IMR-90 (cell line): ENCODE measurements at regions not wholly inside any gene's neighbourhood (a gene's known extent, or its start where the extent isn't known, plus 50 kb on each side); places are given as distances from the start of the nearest gene placed in this dataset.

Experiments used
- ATAC-seq: fragments of 200-7000 bp; cut with Tn5 transposase; 2 replicates; pipeline ENCODE4 v1.9.1; 2020; ENCODE audit warnings: low read depth, mild to moderate bottlenecking, moderate library complexity
- BruUV-seq: library from RNA; stranded (reverse); fragments of 400-500 nt; replicated peaks from 2 replicates; lab custom pipeline; 2021; lab: Mats Ljungman, UMichigan
- CTCF ChIA-PET: fragments of 300-600 bp; formaldehyde crosslinking; extraction: SDS; loops from one replicate; lab custom pipeline; 2021; ENCODE audit warnings: antibody characterized with exemption; lab: Yijun Ruan, JAX
- POLR2A ChIA-PET: fragments of 300-600 bp; sonication (Branson Sonifier 250); formaldehyde crosslinking; loops from one replicate; lab custom pipeline; 2022; ENCODE audit warnings: antibody characterized with exemption; ENCODE audit not compliant: unreplicated experiment; lab: Charles Lee
- DNase-seq: peaks from one replicate; pipeline ENCODE4 v3.0.0; 2013
- H2AFZ ChIP-seq: replicated peaks from 2 replicates; pipeline ENCODE3; 2013; ENCODE audit warnings: low read length, mild to moderate bottlenecking; ENCODE audit not compliant: poor library complexity
- H2AK5ac ChIP-seq: 2 replicates; pipeline ENCODE4 v1.6.1; 2013; ENCODE audit warnings: low read depth, low read length, inconsistent platforms
- H2AK9ac ChIP-seq: replicated peaks from 2 replicates; pipeline ENCODE3; 2013; ENCODE audit warnings: mild to moderate bottlenecking, low read depth, low read length, moderate library complexity; ENCODE audit not compliant: poor library complexity
- H2BK120ac ChIP-seq: 2 replicates; pipeline ENCODE4 v1.6.1; 2013; ENCODE audit warnings: low read depth, low read length, inconsistent platforms
- H2BK15ac ChIP-seq: 3 replicates; pipeline ENCODE4 v1.6.1; 2013; ENCODE audit warnings: low read depth, low read length, inconsistent platforms
- H2BK20ac ChIP-seq: 2 replicates; pipeline ENCODE4 v1.6.1; 2013; ENCODE audit warnings: low read depth, mild to moderate bottlenecking, inconsistent platforms, low read length, moderate library complexity
- H2BK5ac ChIP-seq: 2 replicates; pipeline ENCODE4 v1.6.1; 2013; ENCODE audit warnings: mild to moderate bottlenecking, low read depth, low read length, inconsistent platforms; ENCODE audit not compliant: poor library complexity, severe bottlenecking
- H3K14ac ChIP-seq: replicated peaks from 2 replicates; pipeline ENCODE4 v1.6.1; 2013; ENCODE audit warnings: low read depth, low read length, inconsistent platforms
- H3K18ac ChIP-seq: 2 replicates; pipeline ENCODE4 v1.6.1; 2013; ENCODE audit warnings: low read depth, low read length, control low read depth
- H3K23ac ChIP-seq: 2 replicates; pipeline ENCODE4 v1.6.1; 2013; ENCODE audit warnings: low read depth, low read length, inconsistent platforms
- H3K27ac ChIP-seq: 2 replicates; pipeline ENCODE4 v1.5.1; 2013; ENCODE audit warnings: mild to moderate bottlenecking, control low read depth, low read length; ENCODE audit not compliant: insufficient read depth
- H3K27me3 ChIP-seq: 2 replicates; pipeline ENCODE4 v1.6.1; 2013; ENCODE audit warnings: low read length; ENCODE audit not compliant: control insufficient read depth, insufficient read depth
- H3K36me3 ChIP-seq: 2 replicates; pipeline ENCODE4 v1.6.1; 2013; ENCODE audit warnings: low read length, mixed read lengths; ENCODE audit not compliant: control insufficient read depth, insufficient read depth
- H3K4ac ChIP-seq: 2 replicates; pipeline ENCODE4 v1.6.1; 2013; ENCODE audit warnings: low read depth, low read length, inconsistent platforms
- H3K4me1 ChIP-seq: 2 replicates; pipeline ENCODE4 v1.6.1; 2013; ENCODE audit warnings: low read length, mixed read lengths; ENCODE audit not compliant: control insufficient read depth, insufficient read depth
- H3K4me2 ChIP-seq: 2 replicates; pipeline ENCODE4 v1.6.1; 2013; ENCODE audit warnings: low read depth, mild to moderate bottlenecking, control low read depth, low read length, moderate library complexity
- H3K4me3 ChIP-seq: 2 replicates; pipeline ENCODE4 v1.5.1; 2013; ENCODE audit warnings: low read depth, mild to moderate bottlenecking, control low read depth, low read length, moderate library complexity; ENCODE audit not compliant: insufficient read depth
- H3K56ac ChIP-seq: 2 replicates; pipeline ENCODE4 v1.6.1; 2013; ENCODE audit warnings: low read length, inconsistent platforms; ENCODE audit not compliant: insufficient read depth; ENCODE audit errors: extremely low read depth
- H3K79me1 ChIP-seq, 2 experiments: 2 replicates each; pipeline ENCODE4 v1.6.1; 2013; ENCODE audit warnings: low read length in 2 of 2, inconsistent platforms in 1 of 2, low read depth in 1 of 2
- H3K9ac ChIP-seq: 2 replicates; pipeline ENCODE4 v1.6.1; 2013; ENCODE audit warnings: low read depth, low read length, control low read depth
- H3K9me1 ChIP-seq: 2 replicates; pipeline ENCODE4 v1.6.1; 2013; ENCODE audit warnings: low read length, inconsistent platforms; ENCODE audit not compliant: insufficient read depth
- H3K9me3 ChIP-seq: 2 replicates; pipeline ENCODE4 v1.6.1; 2013; ENCODE audit warnings: low read length; ENCODE audit not compliant: control insufficient read depth, insufficient read depth
- H4K20me1 ChIP-seq: 2 replicates; pipeline ENCODE4 v1.6.1; 2013; ENCODE audit warnings: low read length, inconsistent platforms; ENCODE audit not compliant: insufficient read depth
- H4K5ac ChIP-seq: 2 replicates; pipeline ENCODE4 v1.6.1; 2013; ENCODE audit warnings: mild to moderate bottlenecking, low read depth, low read length, control low read depth
- H4K8ac ChIP-seq, 2 experiments: 2 replicates each; pipeline ENCODE4 v1.6.1; 2013; ENCODE audit warnings: low read depth in 2 of 2, low read length in 2 of 2, control low read depth in 1 of 2, inconsistent platforms in 1 of 2
- H4K91ac ChIP-seq: 2 replicates; pipeline ENCODE4 v1.6.1; 2013; ENCODE audit warnings: low read depth, low read length, inconsistent platforms; ENCODE audit not compliant: insufficient read depth
- CEBPB ChIP-seq: IDR thresholded peaks from 2 replicates; pipeline ENCODE4 v1.6.1; 2012; ENCODE audit warnings: low read depth, low read length, improper control_type of control experiment
- CHD1 ChIP-seq: IDR thresholded peaks from 2 replicates; pipeline ENCODE4 v1.6.1; 2012; ENCODE audit warnings: low read depth, low read length, improper control_type of control experiment
- MAZ ChIP-seq: IDR thresholded peaks from 2 replicates; pipeline ENCODE4 v1.6.1; 2012; ENCODE audit warnings: low read depth, mild to moderate bottlenecking, low read length, improper control_type of control experiment, moderate library complexity, borderline replicate concordance
- RCOR1 ChIP-seq: IDR thresholded peaks from 2 replicates; pipeline ENCODE4 v1.6.1; 2012; ENCODE audit warnings: mild to moderate bottlenecking, low read length, improper control_type of control experiment; ENCODE audit not compliant: insufficient replicate concordance
- RFX5 ChIP-seq: IDR thresholded peaks from 2 replicates; pipeline ENCODE4 v1.8.0; 2012; ENCODE audit warnings: low read depth, mild to moderate bottlenecking, low read length, moderate library complexity
- SMC3 ChIP-seq: fragments of 150-350 bp; IDR thresholded peaks from 2 replicates; pipeline ENCODE4 v1.6.1; 2016; ENCODE audit warnings: low read depth, mild to moderate bottlenecking, antibody characterized with exemption, low read length, moderate library complexity
- USF2 ChIP-seq: fragments of 150-350 bp; IDR thresholded peaks from 2 replicates; pipeline ENCODE4 v1.6.1; 2017; ENCODE audit warnings: mild to moderate bottlenecking, antibody characterized with exemption, low read length, low read depth
- WGBS, 2 experiments: methylation state at CpG; one replicate each; pipeline versions ENCODE4 v1.1.5 to v1.1.7; 2013; ENCODE audit warnings: missing lambda C conversion rate in 2 of 2; ENCODE audit not compliant: insufficient read length in 1 of 2; ENCODE audit errors: extremely low coverage in 2 of 2; 5-methylcytosine and 5-hydroxymethylcytosine counted together
- dilution Hi-C: fragments of 300-500 bp; cut with HindIII; formaldehyde crosslinking; loops from one replicate; pipeline ENCODE4 v1.14.3; 2018; ENCODE audit warnings: low sequenced_read_pairs; ENCODE audit not compliant: unreplicated experiment
- in situ Hi-C: fragments of 300-500 bp; cut with MboI; formaldehyde crosslinking; loops from 3 replicates; pipeline ENCODE4 v1.14.3; 2019; ENCODE audit warnings: low sequenced_read_pairs, inconsistent platforms, mixed read lengths
- intact Hi-C: fragments of 100-400 bp; cut with micrococcal nuclease; formaldehyde crosslinking; loops from 2 replicates; pipeline ENCODE4 v1.10.0; 2022

- POLR2A ChIA-PET, result no interaction called here
- in situ Hi-C loops, result no loop called here
These were observed 674.2 kb upstream of the MANEA start for GRCh38 chr6:94902974-94903628.

More at GRCh38 chr6:94902974-94903628, 674.2 kb upstream of the MANEA start:
- CTCF ChIA-PET, result no interaction called here
- Histone ChIP-seq H2AFZ (no peak overlapping the region), H2BK5ac (no peak overlapping the region), H3K23ac (no peak overlapping the region), H3K9ac (no peak overlapping the region), H3K18ac (no peak overlapping the region), H3K4me3 (no peak overlapping the region), H4K20me1 (no peaks in the 10 kb centered on the region), H3K9me3 (no peaks in the 10 kb centered on the region), H3K56ac (no peak overlapping the region), H3K4me1 (no peaks in the 10 kb centered on the region), H2BK15ac (no peak overlapping the region), H3K4ac (no peak overlapping the region), H3K4me2 (no peak overlapping the region), H4K91ac (no peak overlapping the region), H2AK9ac (no peak overlapping the region), H4K5ac (no peak overlapping the region), H2AK5ac (no peak overlapping the region), H4K8ac (no peak overlapping the region), H3K9me1 (no peaks in the 10 kb centered on the region), H3K27ac (no peak overlapping the region), H2BK120ac (no peak overlapping the region), H3K36me3 (no peaks in the 10 kb centered on the region), H2BK20ac (no peak overlapping the region), H3K27me3 (no peaks in the 10 kb centered on the region), H3K79me1 (no peaks in the 10 kb centered on the region), H3K14ac (no peak overlapping the region)
- DNase-seq (no peak), ATAC-seq (no peak)
- dilution Hi-C loops, result no loop called here
- 71% methylated on average over 1 of the region's 1 CpG; no CpG with 5 or more reads in 1 of the 2 experiments for WGBS, 2 experiments
- no TSS peak for BruUV-seq
- TF ChIP-seq USF2, result no peak
- no peak for TF ChIP-seq CEBPB
- no peak for TF ChIP-seq SMC3
- no peak for TF ChIP-seq CHD1
- TF ChIP-seq RFX5, result no peak
- no peak for TF ChIP-seq MAZ
- TF ChIP-seq RCOR1, result no peak
- intact Hi-C loops, result no loop called here
